H1 (cell line): ENCODE measurements at regions not wholly inside any gene's neighbourhood (a gene's known extent, or its start where the extent isn't known, plus 50 kb on each side); places are given as distances from the start of the nearest gene placed in this dataset.

Experiments used
- CTCF ChIA-PET: fragments of 300-600 bp; sonication (Branson Sonifier 250); formaldehyde crosslinking; loops from one replicate; lab custom pipeline; 2021; ENCODE audit not compliant: partially characterized antibody; lab: Charles Lee
- POLR2A ChIA-PET: fragments of 300-600 bp; sonication (Branson Sonifier 250); formaldehyde crosslinking; loops from one replicate; lab custom pipeline; 2021; ENCODE audit warnings: inconsistent platforms; ENCODE audit not compliant: partially characterized antibody; lab: Charles Lee
- DNase-seq, 2 experiments: peaks; one replicate each; pipeline versions ENCODE4 v3.0.0 to v3.0.0-alpha.2; 2010 to 2022; ENCODE audit warnings: low spot score in 2 of 2, low read depth in 1 of 2, mixed read lengths in 1 of 2
- FAIRE-seq: peaks from 2 replicates; lab custom pipeline; 2011; peaks lifted over from hg19 to GRCh38; lab: Jason Lieb, UNC
- H2AFZ ChIP-seq: 2 replicates; pipeline ENCODE4 v1.8.1; 2012; ENCODE audit warnings: low read length, inconsistent platforms
- H2AK5ac ChIP-seq: 2 replicates; pipeline ENCODE4 v1.6.1; 2013; ENCODE audit warnings: low read depth, low read length
- H2BK120ac ChIP-seq: replicated peaks from 2 replicates; pipeline ENCODE3; 2013; ENCODE audit warnings: low read depth, low read length, inconsistent platforms
- H2BK12ac ChIP-seq: 2 replicates; pipeline ENCODE4 v1.6.1; 2013; ENCODE audit warnings: low read depth, low read length
- H2BK15ac ChIP-seq: 2 replicates; pipeline ENCODE4 v1.6.1; 2013; ENCODE audit warnings: low read length
- H2BK20ac ChIP-seq: 2 replicates; pipeline ENCODE4 v1.6.1; 2013; ENCODE audit warnings: low read length
- H2BK5ac ChIP-seq: 2 replicates; pipeline ENCODE4 v1.6.1; 2013; ENCODE audit warnings: low read depth, low read length
- H3K14ac ChIP-seq: 2 replicates; pipeline ENCODE4 v1.6.1; 2013; ENCODE audit warnings: inconsistent platforms; ENCODE audit not compliant: insufficient read length
- H3K18ac ChIP-seq: 2 replicates; pipeline ENCODE4 v1.6.1; 2013; ENCODE audit warnings: low read length; ENCODE audit errors: extremely low read depth
- H3K23ac ChIP-seq: 2 replicates; pipeline ENCODE4 v1.6.1; 2013; ENCODE audit warnings: inconsistent platforms; ENCODE audit not compliant: insufficient read length
- H3K23me2 ChIP-seq: 2 replicates; pipeline ENCODE4 v1.6.1; 2013; ENCODE audit warnings: low read depth, low read length
- H3K27ac ChIP-seq: 2 replicates; pipeline ENCODE4 v1.6.1; 2011; ENCODE audit warnings: low read depth, low read length, inconsistent platforms
- H3K27me3 ChIP-seq, 4 experiments: replicated peaks in 1 of 4; 1 replicate in 1 of 4; 2 replicates in 3 of 4; pipeline versions ENCODE4 v1.6.1 to v1.8.1; 2011 to 2013; ENCODE audit warnings: low read length in 3 of 4, mild to moderate bottlenecking in 3 of 4, inconsistent platforms in 2 of 4, mixed read lengths in 2 of 4, moderate library complexity in 1 of 4; ENCODE audit not compliant: control insufficient read depth in 3 of 4, insufficient read depth in 3 of 4; ENCODE audit errors: extremely low read depth in 1 of 4
- H3K36me3 ChIP-seq, 4 experiments: 2 replicates each; pipeline versions ENCODE4 v1.6.1 to v1.8.1; 2011 to 2013; ENCODE audit warnings: mild to moderate bottlenecking in 4 of 4, low read length in 3 of 4, moderate library complexity in 2 of 4, control low read depth in 1 of 4, inconsistent platforms in 1 of 4; ENCODE audit not compliant: insufficient read depth in 4 of 4, control insufficient read depth in 2 of 4
- H3K4ac ChIP-seq: replicated peaks from 2 replicates; pipeline ENCODE3; 2013; ENCODE audit warnings: low read length, low read depth, mixed read lengths, inconsistent platforms; ENCODE audit not compliant: insufficient read length
- H3K4me1 ChIP-seq, 4 experiments: replicated peaks in 1 of 4; 1 replicate in 1 of 4; 2 replicates in 3 of 4; pipeline versions ENCODE4 v1.6.1 to v1.8.1; 2011 to 2013; ENCODE audit warnings: low read length in 3 of 4, inconsistent platforms in 2 of 4, mixed read lengths in 1 of 4; ENCODE audit not compliant: insufficient read depth in 4 of 4, control insufficient read depth in 3 of 4
- H3K4me2 ChIP-seq, 2 experiments: 2 replicates each; pipeline versions ENCODE4 v1.6.1 to v1.8.1; 2011 to 2013; ENCODE audit warnings: low read depth in 2 of 2, low read length in 2 of 2, control low read depth in 1 of 2, inconsistent platforms in 1 of 2, mild to moderate bottlenecking in 1 of 2; ENCODE audit not compliant: insufficient read depth in 1 of 2
- H3K4me3 ChIP-seq, 4 experiments: fragments of 200-600, 300-600 bp in 1 of 4; sonication (generic), shearing (Covaris generic), sonication (Bioruptor Twin) in 1 of 4; 2 replicates each; pipeline versions ENCODE4 v1.5.1 to v1.8.1; 2011 to 2016; ENCODE audit warnings: low read length in 4 of 4, low read depth in 3 of 4, control low read depth in 2 of 4, inconsistent platforms in 2 of 4, mild to moderate bottlenecking in 2 of 4, mixed read lengths in 1 of 4, moderate library complexity in 1 of 4; ENCODE audit not compliant: insufficient read depth in 2 of 4; ENCODE audit errors: extremely low read depth in 1 of 4
- H3K56ac ChIP-seq: replicated peaks from 2 replicates; pipeline ENCODE3; 2013; ENCODE audit warnings: low read depth, mild to moderate bottlenecking, mixed read lengths, low read length, inconsistent platforms; ENCODE audit not compliant: insufficient read length
- H3K79me1 ChIP-seq: 2 replicates; pipeline ENCODE4 v1.6.1; 2013; ENCODE audit warnings: low read depth, low read length, control low read depth
- H3K79me2 ChIP-seq, 2 experiments: 2 replicates each; pipeline versions ENCODE4 v1.6.1 to v1.8.1; 2012 to 2013; ENCODE audit warnings: low read length in 2 of 2, mild to moderate bottlenecking in 2 of 2, inconsistent platforms in 1 of 2; ENCODE audit not compliant: insufficient read depth in 2 of 2, control insufficient read depth in 1 of 2
- H3K9ac ChIP-seq, 4 experiments: replicated peaks in 1 of 4; 1 replicate in 1 of 4; 2 replicates in 3 of 4; pipeline versions ENCODE4 v1.6.1 to v1.8.1; 2011 to 2013; ENCODE audit warnings: low read depth in 3 of 4, low read length in 3 of 4, control low read depth in 2 of 4, mild to moderate bottlenecking in 2 of 4, moderate library complexity in 2 of 4, inconsistent platforms in 1 of 4; ENCODE audit errors: extremely low read depth in 1 of 4
- H3K9me3 ChIP-seq, 2 experiments: 2 replicates each; pipeline versions ENCODE4 v1.6.1 to v1.8.1; 2012 to 2013; ENCODE audit warnings: mild to moderate bottlenecking in 2 of 2, moderate library complexity in 2 of 2, control low read depth in 1 of 2, inconsistent platforms in 1 of 2, low read depth in 1 of 2, low read length in 1 of 2, mixed read lengths in 1 of 2; ENCODE audit not compliant: insufficient read depth in 2 of 2
- H4K20me1 ChIP-seq, 2 experiments: replicated peaks in 1 of 2; 2 replicates each; pipeline versions ENCODE3 to v1.8.1; 2011 to 2013; ENCODE audit warnings: inconsistent platforms in 2 of 2, low read length in 2 of 2, mild to moderate bottlenecking in 1 of 2; ENCODE audit not compliant: insufficient read depth in 2 of 2, control insufficient read depth in 1 of 2
- H4K5ac ChIP-seq: 2 replicates; pipeline ENCODE4 v1.6.1; 2013; ENCODE audit warnings: low read length, low read depth, mixed read lengths, inconsistent platforms; ENCODE audit not compliant: insufficient read length
- H4K8ac ChIP-seq: 2 replicates; pipeline ENCODE4 v1.8.0; 2013; ENCODE audit warnings: mild to moderate bottlenecking, moderate library complexity, low read length, inconsistent platforms; ENCODE audit not compliant: insufficient read depth; ENCODE audit errors: extremely low read depth
- H4K91ac ChIP-seq: replicated peaks from 2 replicates; pipeline ENCODE3; 2013; ENCODE audit warnings: low read length, mixed read lengths, inconsistent platforms; ENCODE audit not compliant: insufficient read length
- HDAC2 ChIP-seq, 2 experiments: fragments of 300-600 bp in 1 of 2; sonication (generic) in 1 of 2; IDR thresholded peaks; 2 replicates each; pipeline ENCODE4 v1.6.1; 2011 to 2012; ENCODE audit warnings: low read depth in 2 of 2, low read length in 2 of 2, mild to moderate bottlenecking in 2 of 2, moderate library complexity in 2 of 2, borderline replicate concordance in 1 of 2, inconsistent platforms in 1 of 2
- SRF ChIP-seq: IDR thresholded peaks from 2 replicates; pipeline ENCODE4 v1.6.1; 2011; ENCODE audit warnings: mild to moderate bottlenecking, low read depth, low read length, moderate library complexity
- WGBS, 2 experiments: shearing (Covaris generic) in 1 of 2; methylation state at CpG; one replicate each; pipeline versions ENCODE4 v1.1.6 to v1.1.7; 2013 to 2015; ENCODE audit warnings: low lambda C conversion rate in 2 of 2, mixed read lengths in 2 of 2, inconsistent platforms in 1 of 2, low coverage in 1 of 2, missing lambda C conversion rate in 1 of 2; ENCODE audit not compliant: insufficient replicate concordance in 2 of 2, insufficient coverage in 1 of 2, insufficient read length in 1 of 2; ENCODE audit errors: extremely low coverage in 1 of 2, missing lambda C conversion rate in 1 of 2; 5-methylcytosine and 5-hydroxymethylcytosine counted together

DNA sequence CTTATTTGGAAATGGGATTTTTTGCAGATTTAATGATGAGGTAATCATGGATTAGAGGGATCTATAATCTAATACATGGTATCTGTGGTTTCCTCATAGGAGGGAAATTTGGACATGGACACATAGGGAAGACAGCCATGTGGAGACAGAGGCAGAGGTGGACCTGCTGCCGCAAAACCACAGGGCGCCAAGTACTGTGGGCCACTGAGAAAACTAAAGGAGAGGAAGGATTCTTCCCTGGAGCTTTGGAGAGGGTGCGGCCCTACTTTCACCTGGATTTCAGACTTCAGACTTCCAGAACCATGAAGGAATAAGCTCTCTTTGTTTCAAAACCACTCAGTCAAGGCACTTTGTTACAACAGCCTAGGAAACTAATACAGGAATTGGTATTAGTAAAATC, 149.4 kb upstream of the AKR1E2 start:
- no peak overlapping the region for H3K18ac ChIP-seq
- no peaks in the 10 kb centered on the region for H3K23me2 ChIP-seq
- H2BK12ac ChIP-seq, result no peak overlapping the region
- no peak overlapping the region for H2BK5ac ChIP-seq
- ChIA-PET POLR2A (no interaction called here), CTCF (no interaction called here)
- no peak overlapping the region for H3K4me2 ChIP-seq
- H3K4ac ChIP-seq, result no peak overlapping the region
- H4K5ac ChIP-seq, result no peak overlapping the region
- no peaks in the 10 kb centered on the region for H3K36me3 ChIP-seq
- DNase-seq, result no peak
- H2BK20ac ChIP-seq, result no peak overlapping the region
- no peaks in the 10 kb centered on the region for H3K9me3 ChIP-seq
- H4K20me1 ChIP-seq, result no peaks in the 10 kb centered on the region
- no peak overlapping the region for H3K4me3 ChIP-seq
- H4K8ac ChIP-seq, result no peak overlapping the region
- H3K23ac ChIP-seq, result no peak overlapping the region
- no peak overlapping the region for H2BK15ac ChIP-seq
- H3K14ac ChIP-seq, result no peak overlapping the region
- no peak overlapping the region for H2BK120ac ChIP-seq
- no peak overlapping the region for H3K9ac ChIP-seq
- 100% methylated on average over 3 of the region's 3 CpGs; no CpG with 5 or more reads in 1 of the 2 experiments for WGBS, 2 experiments
- FAIRE-seq, result no peak
- H3K4me1 ChIP-seq, result no peaks in the 10 kb centered on the region
- no peaks in the 10 kb centered on the region for H3K79me2 ChIP-seq
- no peaks in the 10 kb centered on the region for H3K27me3 ChIP-seq
- H3K27ac ChIP-seq, result no peak overlapping the region
- no peak overlapping the region for H4K91ac ChIP-seq
- H2AK5ac ChIP-seq, result no peak overlapping the region
- no peak overlapping the region for H2AFZ ChIP-seq
- H3K79me1 ChIP-seq, result no peaks in the 10 kb centered on the region
- H3K56ac ChIP-seq, result no peak overlapping the region
- TF ChIP-seq SRF (no peak), HDAC2 (IDR thresholded peaks at IDR 0.05; ENCODE audit: borderline replicate concordance in 1 of 2, low read depth in 2 of 2, low read length in 2 of 2) (no peak)
